Erythroblast (primary cell): ENCODE measurements at regions not wholly inside any gene's neighbourhood (a gene's known extent, or its start where the extent isn't known, plus 50 kb on each side); places are given as distances from the start of the nearest gene placed in this dataset.

Experiments used
- GATA1 ChIP-seq: IDR thresholded peaks from 2 replicates; pipeline ENCODE4 v1.6.1; 2011; ENCODE audit warnings: low read depth, mild to moderate bottlenecking, control low read depth, low read length, moderate library complexity
- POLR2A ChIP-seq: IDR thresholded peaks from 2 replicates; pipeline ENCODE4 v1.6.1; 2011; ENCODE audit warnings: mild to moderate bottlenecking, low read length

- no peak for TF ChIP-seq POLR2A
- no peak for TF ChIP-seq GATA1
Observed at GRCh38 chr10:29830531-29831512, 196.1 kb upstream of the SVIL start.
